ENCODE measurements at regions not wholly inside any gene's neighbourhood (a gene's known extent, or its start where the extent isn't known, plus 50 kb on each side); places are given as distances from the start of the nearest gene placed in this dataset.
"Not testable (repeated sequence)": the region's sequence is repeated elsewhere in the genome, so short reads cannot be mapped to it uniquely, and the experiment has no call there.

DNA sequence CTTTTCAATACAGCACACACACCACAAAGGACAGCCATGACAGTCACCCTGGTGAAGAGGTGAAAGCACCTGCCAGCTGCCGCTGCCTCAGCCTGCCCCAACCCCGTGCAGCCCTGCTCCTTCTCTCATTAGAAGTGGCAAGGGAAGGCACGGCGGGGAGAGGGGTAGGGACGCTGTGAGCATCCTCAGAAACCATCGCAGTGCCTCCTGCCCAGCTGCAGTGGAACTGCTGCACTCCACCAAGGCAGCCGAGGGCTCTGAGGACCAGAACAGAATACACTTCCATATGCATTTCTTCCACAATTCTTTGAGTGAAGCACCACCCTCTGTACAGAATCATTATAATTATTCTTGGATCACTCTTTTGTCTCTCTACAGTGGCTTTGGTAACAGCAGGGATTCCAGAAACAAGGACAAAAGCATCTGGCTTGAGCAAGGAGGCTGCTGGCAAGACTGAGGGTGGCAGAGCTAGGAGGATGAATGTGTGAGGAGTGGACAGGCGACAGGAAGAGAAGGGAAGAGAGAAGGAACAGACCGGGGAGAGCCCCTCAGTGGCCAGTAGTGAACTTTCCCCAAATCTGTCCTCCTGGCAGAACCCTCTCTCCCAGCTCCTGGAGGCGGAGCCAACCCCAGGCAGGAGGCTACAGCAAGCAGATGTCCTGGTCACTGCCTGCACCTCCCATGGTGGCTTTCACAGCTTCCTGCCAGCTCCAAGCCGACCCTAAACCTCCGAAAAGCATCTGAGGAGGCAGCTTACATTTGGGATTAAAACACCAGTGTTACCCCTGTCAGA lies 73.2 kb downstream of the MTNR1A start:
- DNase-seq: no peak

DNA sequence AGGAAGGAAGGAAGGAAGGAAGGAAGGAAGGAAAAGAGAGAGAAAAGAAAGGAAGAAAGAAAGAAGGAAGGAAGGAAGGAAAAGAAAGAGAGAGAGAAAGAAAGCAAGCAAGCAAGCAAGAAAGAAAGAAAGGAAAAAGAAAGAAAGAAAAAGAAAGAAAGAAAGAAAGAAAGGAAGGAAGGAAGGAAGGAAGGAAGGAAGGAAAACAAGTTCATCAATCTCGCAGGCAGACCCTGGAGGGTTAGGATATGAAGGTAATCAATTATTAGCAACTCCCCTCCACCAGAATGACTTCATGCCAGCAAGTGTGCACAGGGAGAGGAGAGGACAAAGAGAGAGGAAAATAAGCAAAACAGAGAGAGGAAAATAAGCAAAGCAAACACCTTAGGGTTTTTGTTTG lies 80.2 kb downstream of the MTNR1A start:
- DNase-seq: no peak

DNA sequence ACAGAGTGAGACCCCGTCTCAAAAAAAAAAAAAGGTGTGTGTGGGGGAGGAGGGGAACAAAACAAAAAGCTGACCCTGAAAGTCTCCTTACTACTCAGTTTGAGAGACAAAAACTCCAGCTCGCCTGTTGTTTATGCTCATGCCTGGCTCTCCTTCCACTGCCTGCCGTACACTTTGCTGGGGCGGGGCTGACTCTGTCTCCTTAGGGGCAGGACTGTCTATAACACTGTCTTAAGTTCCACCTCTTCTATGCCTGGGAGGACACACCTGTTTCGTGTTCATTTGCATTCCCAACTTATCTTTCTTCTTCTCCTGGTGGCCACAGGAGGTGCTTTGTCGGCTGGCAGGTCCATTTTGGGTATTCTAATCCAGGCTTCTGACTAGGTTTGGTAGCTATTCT lies 81.4 kb downstream of the MTNR1A start:
- DNase-seq: no peak

DNA sequence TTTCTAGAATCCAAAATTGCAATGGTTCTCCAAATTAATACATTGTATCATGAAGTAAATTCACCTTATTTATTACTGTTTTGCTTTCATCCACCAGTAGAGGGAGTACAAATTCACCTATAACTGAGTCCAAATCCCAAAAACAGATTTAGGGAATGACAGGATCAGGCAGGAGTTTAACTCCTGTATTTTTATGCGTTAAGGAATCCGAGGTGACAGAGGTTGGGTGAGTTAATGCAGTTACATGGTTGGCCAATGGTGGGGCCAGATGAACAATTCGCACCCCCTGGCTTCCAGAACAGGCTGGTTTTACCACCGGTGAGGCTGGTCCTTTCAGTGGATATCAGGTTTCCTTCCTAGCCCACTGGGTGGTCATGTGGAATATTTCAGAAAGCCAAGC lies 82.4 kb downstream of the MTNR1A start:
- no peak for DNase-seq

DNA sequence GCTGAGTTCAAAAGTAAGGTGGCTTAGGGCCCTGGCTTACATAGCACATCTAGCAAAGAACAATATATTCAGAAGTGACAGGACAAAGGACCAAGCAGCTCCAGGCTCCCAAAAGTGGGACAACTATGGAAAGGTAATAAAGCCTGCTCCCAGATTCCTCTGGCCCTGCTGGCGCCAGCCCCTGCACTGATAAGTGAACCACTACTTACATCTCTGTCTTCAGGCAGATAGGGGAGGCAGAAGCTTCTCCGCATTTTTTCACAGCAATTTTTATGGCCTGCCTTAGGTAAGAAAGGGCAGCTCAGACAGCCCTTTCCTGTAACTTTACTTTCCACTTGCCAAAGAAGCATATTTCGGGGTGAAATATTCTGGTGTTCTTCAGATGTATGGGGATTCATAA lies 83.9 kb downstream of the MTNR1A start:
- no peak for DNase-seq

DNA sequence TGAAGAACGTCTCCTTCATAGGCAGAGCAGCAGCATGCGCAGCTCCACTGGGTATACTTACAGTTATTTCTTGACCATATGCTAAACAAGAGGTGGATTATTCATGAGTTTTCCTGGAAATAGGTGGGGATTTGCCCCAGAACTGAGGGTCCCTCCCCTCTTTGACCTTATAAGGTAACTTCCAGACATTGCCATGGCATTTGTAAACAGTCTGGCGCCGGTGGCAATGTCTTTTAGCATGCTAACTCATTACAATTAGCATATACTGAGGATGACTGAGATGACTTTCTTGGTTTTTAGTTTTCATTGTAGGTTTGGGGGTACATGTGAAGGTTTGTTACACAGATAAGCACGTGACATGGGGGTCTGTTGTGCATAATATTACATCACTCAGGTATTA lies 97.3 kb downstream of the MTNR1A start:
- DNase-seq: no peak

DNA sequence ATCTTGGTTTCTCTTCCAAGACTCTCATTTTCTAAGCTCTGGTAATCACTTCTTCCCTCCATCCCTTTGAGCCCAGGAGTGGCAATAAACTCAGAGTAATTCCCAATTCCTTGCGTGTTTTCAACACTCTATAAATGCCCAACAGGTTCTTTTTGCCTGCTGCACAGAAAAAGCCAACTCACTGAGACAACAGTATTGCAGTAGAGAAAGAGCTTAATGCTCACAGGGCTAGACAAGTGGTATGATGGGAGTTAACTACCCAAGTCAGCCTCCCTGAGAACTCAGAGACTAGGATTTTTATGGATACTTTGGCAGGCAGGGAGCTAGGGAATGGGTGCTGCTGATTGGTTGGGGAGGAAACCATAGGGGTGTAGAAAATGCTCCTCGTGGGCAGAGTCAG lies 103.4 kb downstream of the MTNR1A start:
- DNase-seq: no peak

DNA sequence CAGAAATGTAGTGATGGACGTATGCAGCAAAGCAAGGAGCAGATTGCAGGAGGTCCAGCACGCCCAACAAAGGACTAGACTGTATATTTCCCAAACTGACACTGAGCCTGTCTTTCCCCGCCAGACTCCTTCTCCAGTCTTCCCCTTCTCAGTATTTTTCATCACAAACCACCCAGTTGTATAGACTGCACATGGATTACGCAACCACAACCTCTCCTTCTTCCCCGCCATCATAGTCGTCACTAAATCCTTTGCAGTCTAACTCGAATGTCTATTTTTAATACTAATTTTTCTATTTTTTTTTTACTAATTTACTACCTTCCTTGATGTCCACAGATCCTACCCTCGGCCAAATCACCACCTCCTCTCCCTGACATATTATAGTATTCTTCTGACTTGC lies 105.4 kb downstream of the MTNR1A start:
- no peak for DNase-seq

DNA sequence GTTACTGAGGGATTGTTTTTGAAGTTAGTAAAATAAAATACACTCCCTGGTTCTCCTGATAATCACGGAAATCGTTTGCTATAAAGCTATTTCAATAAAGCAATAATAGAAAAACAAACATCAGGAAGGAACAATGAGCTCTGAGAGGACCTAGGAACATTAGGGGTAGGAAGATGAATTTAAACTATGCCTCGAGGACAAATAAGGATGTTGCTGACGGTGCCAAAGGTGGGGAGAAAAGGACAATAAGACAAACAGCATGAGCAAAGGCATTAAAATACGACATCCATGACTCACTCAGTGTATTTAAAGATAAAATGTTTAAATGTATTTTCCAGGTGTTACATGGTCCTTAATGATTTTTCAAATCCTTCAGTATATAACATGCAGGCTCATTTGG lies 110.3 kb downstream of the MTNR1A start:
- no peak for DNase-seq

DNA sequence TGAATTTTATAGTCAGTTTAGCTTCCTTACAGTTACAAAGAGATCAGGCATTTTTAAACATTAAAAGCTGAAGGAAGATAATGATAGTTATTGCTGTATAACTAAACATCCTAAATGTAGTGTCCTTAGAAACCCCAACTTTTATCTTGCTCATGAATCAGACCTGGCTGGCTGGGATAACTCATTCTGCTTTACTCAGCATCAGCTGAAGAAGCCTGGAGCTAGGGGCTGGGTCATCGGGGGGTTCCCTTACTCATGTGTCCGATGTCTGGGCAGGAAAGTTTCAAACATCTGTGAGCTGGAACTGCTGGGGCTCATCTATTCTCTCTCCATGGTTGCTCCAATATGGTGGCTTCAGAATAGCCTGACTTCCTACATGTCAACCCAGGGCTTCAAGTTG lies 113.9 kb downstream of the MTNR1A start:
- DNase-seq: no peak

DNA sequence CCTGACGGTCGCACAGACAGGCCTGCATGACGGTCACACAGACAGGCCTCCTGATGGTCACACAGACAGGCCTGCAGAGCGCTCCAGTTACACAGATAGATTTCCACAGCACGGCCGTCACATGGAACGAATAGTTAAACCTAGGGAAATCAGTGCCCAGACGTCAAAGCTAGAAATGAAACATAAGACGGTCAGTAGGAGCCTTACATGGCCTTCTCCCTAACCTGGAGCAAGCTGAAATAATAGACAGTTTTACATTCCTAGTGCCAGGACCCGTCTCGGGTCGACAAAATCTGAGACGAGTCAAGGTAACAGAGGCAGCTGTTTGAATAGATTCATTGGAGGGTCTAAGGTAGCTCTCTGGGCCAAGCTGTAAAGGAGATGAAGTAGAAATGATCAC lies 126.9 kb downstream of the MTNR1A start:
- DNase-seq: no peak

DNA sequence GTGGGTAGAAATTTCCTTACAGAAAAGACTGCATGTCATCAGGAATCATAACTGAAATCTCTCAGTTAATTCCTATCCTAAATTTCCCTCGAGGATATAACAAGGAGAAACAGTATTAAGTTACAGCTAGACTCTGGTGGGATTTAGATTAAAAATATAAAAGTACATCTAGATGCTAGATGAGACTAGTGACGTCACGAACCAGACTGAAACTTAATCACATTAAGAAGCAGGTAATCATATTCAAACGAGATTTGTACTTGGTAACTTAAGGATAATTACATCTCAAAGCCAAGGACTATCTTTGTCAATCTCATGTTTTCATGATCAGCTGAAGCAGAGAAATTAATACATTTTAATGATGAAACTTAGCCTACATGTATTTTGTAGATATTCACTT lies 130.6 kb downstream of the MTNR1A start:
- DNase-seq: no peak

DNA sequence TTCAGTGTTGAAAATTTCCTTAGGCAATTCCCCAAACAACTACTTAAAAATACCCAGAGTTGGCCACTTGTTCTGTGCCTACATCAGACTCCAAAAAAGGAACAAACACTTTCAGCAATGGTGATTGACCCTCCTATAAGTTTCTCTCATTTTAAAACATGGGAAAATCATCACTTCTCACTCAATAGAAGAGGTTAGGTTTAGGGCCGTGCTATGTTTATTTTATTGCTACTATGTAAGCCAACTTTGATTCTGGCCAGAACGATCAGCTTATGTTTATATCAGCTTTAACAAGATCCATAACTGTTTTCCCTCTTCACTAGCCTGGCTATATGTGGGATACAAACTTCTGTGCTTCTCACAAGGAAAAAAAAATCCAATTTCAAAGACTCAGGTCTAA lies 133.1 kb downstream of the MTNR1A start:
- DNase-seq: no peak

DNA sequence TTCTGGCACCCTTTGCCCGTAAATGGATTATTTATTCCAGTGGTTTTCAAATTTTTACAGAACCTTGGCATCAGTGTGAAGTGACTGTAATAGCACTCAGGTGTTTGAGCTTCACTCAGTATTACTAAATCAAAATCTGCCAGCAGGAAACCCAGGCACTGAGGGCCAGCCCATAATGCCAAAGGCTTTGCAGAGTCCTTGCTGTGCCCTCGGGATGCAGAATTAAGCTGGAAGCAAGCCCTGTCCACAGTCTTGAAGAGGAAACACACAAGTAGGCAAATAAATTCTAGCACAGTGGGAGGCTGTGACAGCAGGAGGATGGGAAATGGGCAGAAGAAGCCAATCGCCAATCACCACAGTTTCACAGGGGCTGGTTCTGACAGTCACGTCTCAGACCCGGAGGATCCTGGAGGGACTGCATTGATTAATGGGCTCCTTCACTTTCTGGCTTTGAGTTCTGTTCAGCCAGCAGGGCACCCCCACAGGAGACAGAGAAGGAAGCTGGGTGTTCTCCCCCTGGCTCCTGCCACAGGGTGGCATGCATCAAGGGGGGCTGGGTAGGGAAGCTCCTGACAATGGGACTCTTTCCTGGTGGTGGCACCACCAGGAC lies 138.8 kb downstream of the MTNR1A start:
- DNase-seq: no peak

DNA sequence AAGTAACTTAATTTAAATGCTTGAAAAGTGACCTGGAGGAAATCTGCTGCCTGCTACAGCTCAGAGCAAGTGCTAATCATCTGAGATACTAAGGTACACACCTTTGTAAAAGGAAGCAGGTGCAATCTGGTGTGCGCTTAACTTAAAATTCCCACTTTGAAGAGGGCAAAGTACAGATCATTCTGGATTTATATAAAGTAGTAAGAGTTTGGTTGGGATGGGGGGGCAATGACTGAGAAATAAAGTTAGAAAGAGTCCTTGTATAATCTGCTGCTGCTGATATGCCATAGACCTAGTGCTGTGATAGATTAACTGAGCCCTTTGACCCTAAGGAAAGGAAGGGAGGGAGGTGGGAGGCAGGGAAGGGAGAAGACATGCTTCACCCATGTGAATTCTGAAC lies 141.0 kb downstream of the MTNR1A start:
- DNase-seq: no peak

DNA sequence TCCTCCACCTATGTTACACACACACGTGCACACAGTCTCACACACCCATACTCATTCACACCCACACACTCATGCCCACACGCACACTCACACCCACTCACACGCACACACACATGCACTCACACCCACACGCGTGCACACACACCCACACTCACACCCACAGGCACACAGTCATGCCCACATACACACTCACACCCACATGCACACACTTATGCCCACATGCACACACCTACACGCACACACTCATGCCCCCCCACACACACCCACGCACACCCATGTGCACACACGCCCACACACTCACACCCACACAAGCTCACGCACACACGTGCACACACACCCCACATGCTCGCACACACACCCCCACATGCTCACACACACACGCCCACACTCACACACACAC lies 140.0 kb downstream of the F11 start:
- no peak for DNase-seq

DNA sequence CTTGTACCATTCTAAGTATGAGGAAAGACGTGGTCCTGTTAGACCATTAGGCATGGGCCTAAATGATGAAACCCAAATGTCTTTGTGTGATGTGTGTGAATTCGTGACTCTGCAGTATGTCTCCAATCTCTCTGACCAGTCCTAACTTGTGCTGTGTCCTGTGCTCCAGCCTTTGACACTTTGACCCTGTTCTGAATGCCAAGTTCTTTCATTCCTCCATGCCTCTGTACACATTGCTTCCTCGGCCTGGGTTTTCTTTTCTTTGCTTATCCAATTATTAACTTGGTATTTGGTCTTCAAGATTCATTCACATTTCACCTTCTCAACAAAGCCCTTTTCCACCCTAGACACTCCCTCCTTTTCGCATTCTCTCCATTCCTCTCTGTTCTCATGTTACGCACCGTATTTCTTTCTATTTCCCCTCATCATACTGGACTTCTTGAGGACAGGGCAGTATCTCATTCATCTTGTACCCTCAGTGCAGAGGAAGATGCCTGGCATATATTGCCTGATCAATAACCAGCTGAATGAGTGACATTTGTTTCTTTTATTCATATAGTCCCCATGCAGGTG lies 138.7 kb downstream of the F11 start:
- no peak for DNase-seq

DNA sequence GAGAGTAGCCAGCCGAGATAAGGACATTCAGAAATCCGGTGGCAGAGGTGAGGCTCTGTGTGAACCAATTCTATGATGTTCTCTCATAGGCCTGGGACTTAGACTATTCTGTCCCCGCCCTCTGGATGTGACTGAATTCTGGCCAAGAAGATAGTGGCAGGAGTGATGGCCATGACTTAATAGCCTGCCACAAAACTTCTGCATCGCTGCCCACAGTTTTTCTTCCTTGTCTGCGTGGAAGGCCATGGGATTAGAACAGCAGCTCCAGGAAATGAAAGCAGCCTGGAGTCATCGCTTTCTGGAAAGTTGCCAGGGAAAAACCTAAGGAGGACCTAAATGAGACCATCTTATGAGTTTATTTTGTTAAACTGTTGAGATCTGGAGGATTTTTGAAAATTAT lies 134.7 kb downstream of the F11 start:
- no peak for DNase-seq

DNA sequence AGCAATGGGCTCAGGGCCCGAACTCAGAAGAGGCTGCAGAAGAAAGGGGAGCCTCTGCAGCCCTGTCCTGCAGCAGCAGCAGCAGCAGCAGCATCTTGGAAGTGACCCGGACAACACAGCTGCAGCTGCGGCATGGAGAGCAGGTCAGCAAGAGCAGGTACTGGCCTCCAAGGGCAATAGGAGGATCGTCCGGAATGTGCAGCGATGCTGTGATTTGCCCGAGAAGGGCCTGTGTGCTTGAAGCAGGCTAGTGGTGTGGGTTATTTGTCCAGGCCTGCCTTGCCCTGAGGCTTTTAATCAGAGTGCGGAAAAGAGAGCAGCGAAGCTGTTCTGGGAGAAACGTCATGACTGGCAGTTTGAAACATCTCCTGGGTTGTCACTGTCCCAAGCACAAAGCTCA lies 126.0 kb downstream of the F11 start:
- no peak for DNase-seq

DNA sequence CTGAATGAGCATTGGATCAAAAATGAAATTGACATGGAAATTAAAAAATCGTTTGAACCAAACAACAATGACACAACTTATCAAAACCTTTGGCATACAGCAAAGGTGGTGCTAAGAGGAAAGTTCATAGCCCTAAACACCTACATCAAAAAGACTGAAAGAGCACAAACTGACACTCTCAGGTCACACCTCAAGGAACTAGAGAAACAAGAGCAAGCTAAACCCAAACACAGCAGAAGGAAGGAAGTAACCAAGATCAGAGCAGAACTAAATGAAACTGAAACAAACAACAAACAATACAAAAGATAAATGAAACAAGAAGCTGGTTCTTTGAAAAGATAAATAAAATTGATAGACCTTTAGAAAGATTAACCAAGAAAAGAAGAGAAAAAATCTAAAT lies 118.3 kb downstream of the F11 start:
- DNase-seq: not testable (repeated sequence)

DNA sequence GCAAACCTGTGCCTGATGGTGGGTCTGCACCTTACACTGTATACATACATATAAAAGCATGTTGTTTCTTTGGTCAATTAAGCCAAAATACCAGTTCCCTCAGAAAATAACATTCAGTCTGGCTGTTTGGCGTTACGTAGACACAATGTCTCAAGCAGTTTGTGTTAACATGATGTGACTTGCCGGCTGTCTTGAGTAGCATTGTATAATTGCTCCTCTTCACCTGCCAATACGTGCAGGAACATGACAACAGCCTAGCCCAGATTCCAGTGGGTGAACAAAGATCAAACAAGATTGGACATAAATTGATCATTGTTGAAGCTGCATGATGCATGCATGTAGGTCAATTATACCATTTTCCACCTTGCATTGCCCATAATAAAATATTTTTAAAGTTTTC lies 102.3 kb downstream of the F11 start:
- no peak for DNase-seq

DNA sequence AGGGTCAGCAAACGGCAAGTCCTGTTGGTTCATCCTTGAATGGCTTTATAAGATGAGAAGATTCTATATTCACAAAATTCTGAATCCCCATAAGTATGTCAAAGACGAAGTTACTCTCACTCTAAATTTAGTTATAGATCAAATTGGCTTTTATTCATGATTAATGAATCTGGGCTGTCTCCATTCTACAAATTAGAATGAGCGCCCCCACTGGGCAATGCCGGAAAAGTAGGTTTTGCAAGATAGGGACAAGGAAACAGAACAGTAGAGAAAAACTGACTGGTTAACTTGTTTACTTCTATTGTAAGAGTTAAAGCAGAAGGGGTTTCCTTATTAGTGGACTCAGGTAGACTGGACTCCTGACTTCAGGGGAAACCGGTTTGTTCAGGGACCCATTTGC lies 100.3 kb downstream of the F11 start:
- DNase-seq: no peak

DNA sequence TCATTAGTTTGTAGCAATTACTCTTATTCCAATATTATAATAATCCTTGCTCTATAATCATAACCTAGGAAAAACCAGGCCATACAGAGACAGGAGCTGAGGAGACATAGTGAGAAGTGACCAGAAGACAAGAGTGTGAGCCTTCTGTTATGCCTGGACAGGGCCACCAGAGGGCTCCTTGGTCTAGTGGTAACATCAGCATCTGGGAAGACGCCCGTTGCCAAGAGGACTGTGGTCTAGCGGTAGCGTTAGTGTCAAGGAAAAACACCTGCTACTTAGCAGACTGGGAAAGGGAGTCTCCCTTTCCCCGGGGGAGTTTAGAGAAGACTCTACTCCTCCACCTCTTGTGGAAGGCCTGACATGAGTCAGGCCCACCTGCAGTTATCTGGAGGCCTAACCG lies 97.0 kb downstream of the F11 start:
- DNase-seq: not testable (repeated sequence)

DNA sequence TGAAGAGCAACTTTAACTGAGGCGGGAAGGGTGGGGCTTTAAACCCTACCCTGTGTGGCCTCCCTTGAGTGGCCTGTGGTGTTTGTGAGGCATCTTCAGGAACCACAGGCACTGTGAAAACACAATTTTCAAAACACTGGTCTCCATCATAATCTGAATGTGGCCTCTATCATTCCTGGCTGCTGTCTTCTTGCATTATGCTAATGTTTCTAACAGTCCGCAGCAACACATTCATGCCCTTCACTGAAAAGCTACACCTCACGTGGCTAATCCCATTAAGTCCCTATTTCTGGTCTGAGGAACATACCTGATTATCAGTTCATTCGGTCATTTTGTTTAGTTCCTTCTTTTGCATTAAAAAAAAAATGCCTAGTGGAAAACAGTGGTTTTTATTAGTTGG lies 94.6 kb downstream of the F11 start:
- DNase-seq: no peak
